ENCODE measurements at regions not wholly inside any gene's neighbourhood (a gene's known extent, or its start where the extent isn't known, plus 50 kb on each side); places are given as distances from the start of the nearest gene placed in this dataset.

DNA sequence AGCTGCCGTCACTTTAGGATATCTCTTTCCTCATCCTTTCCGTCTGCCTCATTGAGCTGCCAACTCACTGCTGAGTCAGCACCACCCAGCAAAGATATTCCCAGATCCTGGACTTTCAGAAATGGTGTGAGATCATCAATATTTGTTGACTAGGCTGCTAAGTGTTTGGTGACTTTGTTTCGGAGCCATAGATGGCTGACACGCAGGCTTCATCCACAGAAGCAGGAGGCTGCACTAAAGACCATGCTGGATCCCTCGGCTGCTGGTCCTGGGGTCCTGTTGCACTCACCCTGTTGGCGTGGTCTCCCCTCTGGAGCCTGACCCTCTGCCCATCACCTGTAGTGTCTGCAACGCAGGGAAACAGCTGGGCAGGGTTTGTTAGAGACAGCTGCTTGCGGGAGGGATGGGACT, 96.5 kb downstream of the ERMARD start:
- TF ChIP-seq, protein P1, sequence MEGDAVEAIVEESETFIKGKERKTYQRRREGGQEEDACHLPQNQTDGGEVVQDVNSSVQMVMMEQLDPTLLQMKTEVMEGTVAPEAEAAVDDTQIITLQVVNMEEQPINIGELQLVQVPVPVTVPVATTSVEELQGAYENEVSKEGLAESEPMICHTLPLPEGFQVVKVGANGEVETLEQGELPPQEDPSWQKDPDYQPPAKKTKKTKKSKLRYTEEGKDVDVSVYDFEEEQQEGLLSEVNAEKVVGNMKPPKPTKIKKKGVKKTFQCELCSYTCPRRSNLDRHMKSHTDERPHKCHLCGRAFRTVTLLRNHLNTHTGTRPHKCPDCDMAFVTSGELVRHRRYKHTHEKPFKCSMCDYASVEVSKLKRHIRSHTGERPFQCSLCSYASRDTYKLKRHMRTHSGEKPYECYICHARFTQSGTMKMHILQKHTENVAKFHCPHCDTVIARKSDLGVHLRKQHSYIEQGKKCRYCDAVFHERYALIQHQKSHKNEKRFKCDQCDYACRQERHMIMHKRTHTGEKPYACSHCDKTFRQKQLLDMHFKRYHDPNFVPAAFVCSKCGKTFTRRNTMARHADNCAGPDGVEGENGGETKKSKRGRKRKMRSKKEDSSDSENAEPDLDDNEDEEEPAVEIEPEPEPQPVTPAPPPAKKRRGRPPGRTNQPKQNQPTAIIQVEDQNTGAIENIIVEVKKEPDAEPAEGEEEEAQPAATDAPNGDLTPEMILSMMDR (IDR thresholded peaks at IDR 0.05), result no peak
- TF ChIP-seq MAX (IDR thresholded peaks at IDR 0.05; ENCODE audit: low read depth) (no peak), POLR2AphosphoS5 (IDR thresholded peaks at IDR 0.05; ENCODE audit: low read depth, low read length) (no peak), ELF1 (IDR thresholded peaks at IDR 0.05) (no peak), USF2 (IDR thresholded peaks at IDR 0.05; ENCODE audit: borderline replicate concordance, low read depth, low read length) (no peak), YY1 (IDR thresholded peaks at IDR 0.05; ENCODE audit: low read depth) (no peak), SIN3A (IDR thresholded peaks at IDR 0.05; ENCODE audit: borderline replicate concordance, low read depth, low read length) (no peak), SMC3 (IDR thresholded peaks at IDR 0.05; ENCODE audit: low read depth, low read length) (no peak), GATA2 (CRISPR knock-in tag; IDR thresholded peaks at IDR 0.05) (no peak), IRF3 (IDR thresholded peaks at IDR 0.05; ENCODE audit: low read depth, low read length) (no peak), CHD2 (IDR thresholded peaks at IDR 0.05; ENCODE audit: low read length, partially characterized antibody) (no peak), GABPA (IDR thresholded peaks at IDR 0.05; ENCODE audit: low read depth) (no peak), MEF2A (IDR thresholded peaks at IDR 0.05; ENCODE audit: borderline replicate concordance, low read depth) (no peak), RFX5 (IDR thresholded peaks at IDR 0.05; ENCODE audit: low read length) (no peak)

Data from SK-N-SH (cell line).